ENCODE measurements at regions not wholly inside any gene's neighbourhood (a gene's known extent, or its start where the extent isn't known, plus 50 kb on each side); places are given as distances from the start of the nearest gene placed in this dataset.
"Not testable (repeated sequence)": the region's sequence is repeated elsewhere in the genome, so short reads cannot be mapped to it uniquely, and the experiment has no call there.

DNA sequence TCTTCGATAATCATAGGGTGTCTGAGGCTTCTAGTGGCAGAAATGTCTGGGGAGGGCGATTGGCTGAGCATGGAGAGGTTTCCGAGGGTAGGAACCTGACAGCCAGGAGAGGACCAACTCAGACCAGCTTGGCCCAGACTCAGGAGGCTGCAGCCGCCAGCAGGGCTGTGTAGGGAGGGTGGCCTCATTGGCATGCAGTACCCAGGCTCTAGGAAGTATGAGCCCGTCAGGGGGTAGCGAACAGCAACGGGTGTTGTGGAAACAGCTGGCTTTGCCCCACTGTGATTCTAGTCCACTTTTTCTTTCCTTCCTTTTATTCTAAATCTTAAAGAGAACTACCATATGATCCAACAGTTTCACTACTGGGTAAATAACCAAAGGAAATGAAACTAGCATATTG lies 103.3 kb downstream of the DIRAS3 start:
- DNase-seq: no peak

DNA sequence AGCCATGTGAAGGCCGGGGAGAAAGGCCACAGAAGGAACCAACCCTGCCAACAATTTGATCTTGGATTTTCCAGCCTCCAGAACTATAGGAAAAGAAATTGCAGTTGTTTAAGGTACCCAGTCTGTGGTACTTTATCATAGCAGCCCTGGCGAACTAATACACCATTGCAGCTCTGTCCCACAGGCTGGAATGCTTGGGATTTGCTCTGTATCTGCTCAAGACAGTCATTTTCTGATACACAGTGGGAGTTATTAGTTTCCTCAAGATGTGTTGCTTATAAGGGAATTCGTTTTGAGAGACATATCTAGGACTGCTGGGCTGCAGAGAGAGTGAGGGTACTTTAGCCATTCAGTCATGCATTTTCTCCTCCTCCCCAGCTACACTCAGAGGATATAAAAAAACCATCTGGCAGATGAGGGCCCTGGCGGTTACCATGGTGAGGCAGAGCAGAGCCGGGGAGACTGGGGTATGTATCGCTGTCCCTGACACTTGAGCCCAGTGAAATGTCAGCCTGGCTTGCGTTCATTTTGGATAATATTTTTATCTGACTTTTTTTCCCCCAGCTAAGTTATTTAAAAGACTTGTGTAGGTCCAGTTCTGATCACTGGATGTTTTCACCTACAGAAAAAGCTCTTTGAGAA lies 104.6 kb downstream of the DIRAS3 start:
- peak; percentile 74 for DNase-seq

- no peak for DNase-seq
Measured at GRCh38 chr1:67942274-67942673, 108.2 kb downstream of the DIRAS3 start.

GRCh38 chr1:67941746-67942145 lies 108.5 kb upstream of the GNG12 start:
- DNase-seq: no peak

- DNase-seq: no peak
Measured at GRCh38 chr1:67941155-67941554, 107.9 kb upstream of the GNG12 start.

- no peak for DNase-seq
Measured at GRCh38 chr1:67939942-67940341, 106.7 kb upstream of the GNG12 start.

DNA sequence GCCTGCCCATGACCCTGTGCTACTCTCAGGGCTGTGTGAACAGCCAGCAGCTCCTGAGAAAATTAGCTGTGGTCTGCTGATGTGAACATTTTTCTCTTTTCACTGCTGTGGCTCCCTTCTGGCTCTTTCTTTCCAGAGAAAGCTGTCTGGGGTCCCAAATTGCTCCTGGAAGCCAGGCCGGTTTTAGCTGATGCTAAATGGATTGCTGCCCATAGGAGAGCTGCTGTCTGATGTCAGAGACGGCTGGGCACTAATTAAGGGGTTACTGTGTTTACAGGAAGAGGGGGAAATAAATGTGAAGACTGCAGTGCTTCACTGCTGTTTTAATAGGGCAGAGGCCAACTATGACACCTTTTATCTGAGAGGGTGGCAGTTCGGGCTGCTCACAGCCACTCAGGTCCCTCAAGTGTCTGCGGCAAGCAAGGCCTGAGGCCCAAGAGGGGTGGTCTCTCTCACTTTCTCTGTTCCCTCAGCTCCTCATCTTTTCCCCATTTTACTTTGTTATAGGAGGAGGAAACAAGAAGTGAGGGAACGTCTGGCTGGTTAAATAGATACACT lies 106.0 kb upstream of the GNG12 start:
- DNase-seq: no peak

DNA sequence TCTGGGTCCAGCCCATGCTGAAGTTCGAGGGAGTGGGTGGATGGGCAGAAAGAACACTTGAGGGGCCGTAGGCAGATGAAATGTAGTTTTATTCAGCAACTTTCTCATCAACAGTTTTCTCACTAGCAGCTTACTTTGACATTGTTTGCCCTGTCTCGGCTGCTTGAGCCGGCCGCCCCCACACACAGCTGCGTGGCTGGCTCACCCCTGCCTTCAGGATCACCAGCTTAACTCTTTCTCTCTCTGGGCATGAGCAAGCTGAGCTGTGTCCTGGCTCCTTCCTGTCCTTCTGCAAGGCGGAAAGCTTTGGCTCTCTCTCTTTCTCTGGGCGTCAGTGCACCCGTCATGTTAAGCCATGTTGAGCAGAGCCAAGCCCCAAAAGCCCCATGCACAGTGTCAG lies 104.4 kb upstream of the GNG12 start:
- no peak for DNase-seq

- DNase-seq: no peak
Measured at GRCh38 chr1:67937010-67937409, 103.7 kb upstream of the GNG12 start.

DNA sequence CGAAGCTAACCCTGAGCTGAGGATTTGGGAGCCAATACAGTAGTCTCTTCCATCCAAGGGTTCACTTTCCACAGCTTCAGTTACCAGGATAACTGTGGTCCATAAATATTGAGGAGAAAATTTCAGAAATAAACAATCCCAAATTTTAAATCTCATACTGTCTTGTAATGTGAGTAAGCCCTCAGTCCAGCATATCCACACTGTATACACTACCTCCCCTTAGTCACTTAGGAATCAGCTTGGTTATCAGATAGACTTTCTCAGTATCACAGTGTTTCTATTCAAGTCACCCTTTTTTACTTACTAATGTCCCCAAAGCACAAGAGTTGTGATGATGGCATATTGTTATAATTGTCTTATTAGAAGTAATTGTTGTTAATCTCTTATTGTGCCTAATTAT lies 102.3 kb upstream of the GNG12 start:
- no peak for DNase-seq

DNA sequence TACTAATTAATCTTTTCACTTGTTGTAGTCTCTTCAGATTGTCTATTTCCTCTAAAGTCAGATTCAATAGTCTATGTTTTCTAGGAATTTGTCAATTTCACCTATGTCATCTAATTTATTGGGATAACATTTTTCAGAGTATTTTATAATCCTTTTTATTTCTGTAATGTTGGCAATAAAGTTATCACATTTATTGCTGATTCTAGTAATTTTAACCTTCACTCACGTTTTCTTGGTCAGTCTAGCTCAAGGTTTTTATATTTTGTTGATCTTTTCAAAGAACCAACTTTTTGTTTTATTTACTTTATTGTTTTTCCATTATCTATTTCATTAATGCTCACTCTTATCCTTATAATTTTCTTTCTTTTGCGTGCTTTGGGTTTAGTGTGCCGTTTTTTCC lies 97.9 kb upstream of the GNG12 start:
- DNase-seq: no peak

DNA sequence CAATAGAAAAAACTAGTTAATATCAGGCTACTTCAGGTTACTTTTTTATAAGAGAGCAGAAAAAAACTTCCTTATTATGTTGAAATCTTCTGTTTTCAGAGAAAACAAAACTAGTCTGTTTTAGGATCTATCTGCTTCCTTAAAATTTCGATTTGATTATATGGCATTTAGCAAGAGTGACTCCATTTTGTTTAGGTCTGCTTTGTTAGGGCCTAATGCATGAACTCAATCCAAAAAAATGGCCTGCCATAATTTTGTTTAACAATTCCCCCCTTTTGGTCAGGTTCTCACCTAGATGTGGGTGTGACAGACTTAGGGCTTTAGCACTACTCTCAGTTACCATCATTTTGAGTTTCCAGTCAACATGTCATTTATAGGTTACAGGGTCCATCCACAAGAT lies 89.8 kb upstream of the GNG12 start:
- DNase-seq: no peak

DNA sequence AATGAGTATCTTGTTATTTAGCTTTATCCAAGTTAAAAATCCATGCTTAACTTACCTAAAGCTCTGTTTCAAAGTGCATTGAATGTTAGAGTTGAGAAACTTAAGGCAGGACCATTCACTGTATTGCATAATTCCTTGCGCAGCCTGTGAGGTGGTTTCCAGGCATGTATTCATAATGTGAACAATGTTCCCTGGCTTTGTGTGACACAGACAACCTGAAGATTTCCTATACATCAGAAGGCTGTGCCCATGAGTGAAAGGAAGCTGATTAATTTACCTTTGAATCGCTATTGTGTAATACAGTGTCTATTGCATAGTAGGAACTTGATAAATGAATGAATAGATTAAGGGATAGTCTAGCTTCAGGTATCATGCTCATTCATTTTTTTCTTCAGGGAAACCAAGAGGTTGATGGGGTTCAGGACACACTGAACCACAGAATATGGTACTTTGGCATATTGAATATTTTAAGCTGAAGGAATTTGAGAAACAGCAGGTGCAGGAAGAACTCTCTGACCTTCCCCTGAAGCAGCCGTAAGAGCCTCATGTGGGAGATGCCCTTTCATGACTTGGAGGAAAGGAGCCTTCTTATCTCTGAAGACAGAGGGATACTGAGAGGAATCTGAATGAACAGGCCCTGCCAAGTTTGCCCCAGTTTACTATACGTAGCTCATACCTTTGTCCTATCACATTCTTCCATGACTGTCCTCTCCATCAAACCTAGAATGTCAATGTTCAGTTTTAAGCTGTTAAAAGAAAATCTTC lies 88.6 kb upstream of the GNG12 start:
- DNase-seq: no peak

DNA sequence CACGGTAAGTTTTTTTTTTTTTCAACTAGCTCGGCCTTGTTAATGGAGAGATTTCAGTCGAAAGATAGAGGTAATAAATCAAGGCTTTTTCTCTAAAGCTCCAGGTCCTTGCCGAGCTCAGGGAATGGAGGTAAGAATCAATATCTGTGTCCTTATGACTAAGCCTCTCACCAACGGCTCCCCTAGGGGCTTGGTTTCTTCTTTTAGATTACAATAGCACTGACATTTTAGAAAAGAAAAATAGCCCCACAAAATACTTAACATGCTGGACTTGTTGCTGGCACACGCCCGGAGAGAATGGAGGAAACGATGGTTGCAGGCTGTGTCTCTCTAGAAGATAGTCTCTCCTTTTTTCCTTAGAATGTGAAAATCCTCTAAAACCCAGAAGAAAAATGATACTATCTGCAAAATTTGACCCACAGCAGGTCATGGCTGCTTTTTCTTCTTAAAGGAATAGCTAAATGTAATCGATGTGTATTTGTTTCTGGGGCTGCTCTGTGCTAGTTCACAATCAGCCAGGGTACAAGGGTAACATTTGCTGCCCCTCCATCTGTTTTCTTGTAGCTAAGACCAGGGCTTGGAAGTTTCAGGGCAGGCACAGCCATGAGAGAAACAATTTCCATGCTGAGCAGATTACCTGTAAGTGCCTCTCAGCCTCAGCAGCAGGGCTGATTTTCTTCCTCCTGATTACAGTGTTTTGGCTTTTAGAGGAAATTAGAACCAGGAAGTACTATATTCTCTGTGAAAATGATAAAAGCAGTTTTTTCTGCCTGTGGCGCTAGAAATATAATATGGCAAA lies 86.2 kb upstream of the GNG12 start:
- DNase-seq: no peak

GRCh38 chr1:67918067-67918466 lies 84.8 kb upstream of the GNG12 start:
- no peak for DNase-seq

GRCh38 chr1:67917006-67917405 lies 83.7 kb upstream of the GNG12 start:
- no peak for DNase-seq

DNA sequence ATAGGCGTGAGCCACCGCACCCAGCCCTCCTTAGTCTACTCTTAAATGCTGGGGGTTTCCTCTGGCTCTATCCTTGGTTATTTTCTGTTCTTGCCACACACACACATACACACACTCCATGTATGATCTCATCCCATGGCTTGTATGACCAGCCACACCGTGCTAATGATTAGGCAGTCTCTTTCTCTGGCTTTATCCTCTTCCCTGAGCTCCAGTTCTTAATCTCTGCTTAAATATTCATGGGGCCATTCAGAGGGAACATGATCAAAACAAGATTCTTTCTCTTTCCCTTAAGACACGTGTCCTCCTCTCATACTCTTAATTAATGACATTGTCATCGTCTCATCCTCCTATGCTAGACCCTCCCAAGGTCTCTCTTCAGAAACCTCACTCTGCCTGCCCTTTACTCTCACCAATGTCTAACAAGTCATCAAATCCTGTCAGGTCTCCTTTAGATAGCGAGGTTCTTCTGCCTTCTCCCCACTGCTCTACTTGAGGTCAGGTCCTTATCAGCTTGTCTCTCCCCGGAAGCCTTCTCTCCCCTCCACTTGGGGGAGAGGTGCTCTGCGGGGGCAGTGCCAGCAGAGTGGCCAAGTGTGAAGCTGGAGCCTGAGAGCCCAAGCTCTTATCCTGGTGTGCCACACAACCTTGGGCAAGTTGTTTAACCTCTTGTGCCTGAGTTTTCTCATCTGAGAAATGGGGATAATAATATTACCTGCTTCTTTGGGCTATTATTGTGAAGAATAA lies 83.0 kb upstream of the GNG12 start:
- no peak for DNase-seq

- DNase-seq: no peak
Measured at GRCh38 chr1:67909776-67910175, 76.5 kb upstream of the GNG12 start.

DNA sequence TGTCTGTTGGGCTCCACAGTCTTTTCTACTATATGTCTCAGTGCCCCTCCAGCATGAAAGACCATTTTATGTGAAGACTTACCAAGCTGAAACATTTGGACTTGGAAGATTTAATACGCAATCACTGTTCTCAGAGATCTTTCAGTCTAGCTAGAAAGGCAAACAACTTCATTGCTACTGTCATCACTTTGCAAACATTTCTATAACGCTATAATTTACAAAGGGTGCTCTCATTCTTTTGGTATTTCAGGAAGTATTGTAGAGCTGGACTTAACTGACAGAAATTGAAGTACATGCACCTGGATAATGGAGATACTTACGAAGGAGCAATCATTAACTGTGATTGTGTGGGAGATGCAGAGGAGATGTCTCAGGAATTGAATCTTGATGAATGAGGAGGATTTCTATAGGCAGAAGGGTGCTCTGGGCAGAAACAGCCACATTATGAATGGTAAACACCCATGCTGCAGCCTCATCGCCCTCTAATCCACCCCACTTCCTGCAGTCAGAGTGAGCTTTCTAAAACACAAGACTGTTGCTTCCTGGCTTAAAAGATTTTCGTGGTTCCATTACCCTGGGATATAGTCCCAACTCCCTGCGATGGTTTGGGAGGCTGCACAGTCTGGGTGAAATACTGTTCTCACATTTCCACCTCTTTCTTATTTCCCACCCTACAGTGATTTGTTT lies 75.1 kb upstream of the GNG12 start:
- no peak for DNase-seq

- not testable (repeated sequence) for DNase-seq
Measured at GRCh38 chr1:67907467-67907866, 74.2 kb upstream of the GNG12 start.

- not testable (repeated sequence) for DNase-seq
Measured at GRCh38 chr1:67906015-67906414, 72.7 kb upstream of the GNG12 start.

DNA sequence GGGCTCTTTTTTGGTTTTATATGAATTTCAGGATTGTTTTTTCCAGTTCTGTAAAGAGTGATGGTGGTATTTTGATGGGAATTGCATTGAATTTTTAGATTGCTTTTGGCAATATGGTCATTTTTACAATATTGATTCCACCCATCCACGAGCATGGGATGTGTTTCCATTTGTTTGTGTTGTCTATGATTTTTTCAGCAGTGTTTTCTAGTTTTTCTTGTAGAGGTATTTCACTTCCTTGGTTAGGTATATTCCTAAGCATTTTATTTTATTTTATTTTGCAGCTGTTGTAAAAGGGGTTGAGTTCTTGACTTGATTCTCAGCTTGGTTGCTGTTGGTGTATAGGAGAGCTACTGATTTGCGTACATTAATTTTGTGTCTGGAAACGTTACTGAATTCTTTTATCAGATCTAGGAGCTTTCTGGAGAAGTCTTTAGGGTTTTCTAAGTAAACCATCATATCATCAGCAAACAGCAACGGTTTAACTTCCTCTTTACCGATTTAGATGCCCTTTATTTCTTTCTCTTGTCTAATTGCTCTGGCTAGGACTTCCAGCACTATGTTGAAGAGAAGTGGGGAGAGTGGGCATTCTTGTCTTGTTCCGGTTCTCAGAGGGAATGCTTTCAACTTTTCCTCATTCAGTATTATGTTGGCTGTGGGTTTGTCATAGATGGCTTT lies 69.4 kb upstream of the GNG12 start:
- not testable (repeated sequence) for DNase-seq

Measured in DMS 273 treated with DMSO at 0.1 percent for 48 hours (cell line).